ENCODE measurements at regions not wholly inside any gene's neighbourhood (a gene's known extent, or its start where the extent isn't known, plus 50 kb on each side); places are given as distances from the start of the nearest gene placed in this dataset.

DNA sequence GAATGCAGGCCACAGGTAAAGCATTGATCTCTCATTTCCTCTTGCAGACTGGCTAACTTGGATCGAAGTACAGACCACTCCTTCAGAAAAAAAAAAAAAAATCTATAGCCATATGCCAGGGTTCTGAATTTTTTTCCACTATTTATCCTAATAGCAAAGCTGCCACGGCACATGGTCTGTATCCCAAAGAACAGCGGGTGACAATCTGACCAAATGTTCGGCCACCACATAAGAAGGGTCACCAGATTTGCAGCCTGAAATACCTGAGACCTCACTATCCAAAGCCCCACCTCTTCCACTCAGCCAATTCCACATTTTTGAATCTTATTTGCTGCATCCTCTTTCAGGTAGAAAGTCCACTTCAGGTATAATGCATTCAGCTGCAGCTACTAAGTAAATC is 55.6 kb upstream of the RGS7 start:
- 85 to 90% (median 87%) methylated on average over 4 of the region's 4 CpGs for WGBS, 3 donors
- H3K4me3 ChIP-seq: no peak overlapping the region
- intact Hi-C loops (cut with DNase I): no loop called here
- TF ChIP-seq POLR2A (IDR thresholded peaks at IDR 0.05) (no peak), EP300 (IDR thresholded peaks at IDR 0.05) (no peak)
- TF ChIP-seq, protein P1, sequence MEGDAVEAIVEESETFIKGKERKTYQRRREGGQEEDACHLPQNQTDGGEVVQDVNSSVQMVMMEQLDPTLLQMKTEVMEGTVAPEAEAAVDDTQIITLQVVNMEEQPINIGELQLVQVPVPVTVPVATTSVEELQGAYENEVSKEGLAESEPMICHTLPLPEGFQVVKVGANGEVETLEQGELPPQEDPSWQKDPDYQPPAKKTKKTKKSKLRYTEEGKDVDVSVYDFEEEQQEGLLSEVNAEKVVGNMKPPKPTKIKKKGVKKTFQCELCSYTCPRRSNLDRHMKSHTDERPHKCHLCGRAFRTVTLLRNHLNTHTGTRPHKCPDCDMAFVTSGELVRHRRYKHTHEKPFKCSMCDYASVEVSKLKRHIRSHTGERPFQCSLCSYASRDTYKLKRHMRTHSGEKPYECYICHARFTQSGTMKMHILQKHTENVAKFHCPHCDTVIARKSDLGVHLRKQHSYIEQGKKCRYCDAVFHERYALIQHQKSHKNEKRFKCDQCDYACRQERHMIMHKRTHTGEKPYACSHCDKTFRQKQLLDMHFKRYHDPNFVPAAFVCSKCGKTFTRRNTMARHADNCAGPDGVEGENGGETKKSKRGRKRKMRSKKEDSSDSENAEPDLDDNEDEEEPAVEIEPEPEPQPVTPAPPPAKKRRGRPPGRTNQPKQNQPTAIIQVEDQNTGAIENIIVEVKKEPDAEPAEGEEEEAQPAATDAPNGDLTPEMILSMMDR (IDR thresholded peaks at IDR 0.05): no peak
- no peak for DNase-seq
- no peaks in the 10 kb centered on the region for H3K4me1 ChIP-seq (ENCODE audit: insufficient read depth)
- no peak overlapping the region for H3K27ac ChIP-seq
- H3K36me3 ChIP-seq: no peaks in the 10 kb centered on the region
- H3K27me3 ChIP-seq: no peaks in the 10 kb centered on the region
- H3K9me3 ChIP-seq: no peaks in the 10 kb centered on the region

DNA sequence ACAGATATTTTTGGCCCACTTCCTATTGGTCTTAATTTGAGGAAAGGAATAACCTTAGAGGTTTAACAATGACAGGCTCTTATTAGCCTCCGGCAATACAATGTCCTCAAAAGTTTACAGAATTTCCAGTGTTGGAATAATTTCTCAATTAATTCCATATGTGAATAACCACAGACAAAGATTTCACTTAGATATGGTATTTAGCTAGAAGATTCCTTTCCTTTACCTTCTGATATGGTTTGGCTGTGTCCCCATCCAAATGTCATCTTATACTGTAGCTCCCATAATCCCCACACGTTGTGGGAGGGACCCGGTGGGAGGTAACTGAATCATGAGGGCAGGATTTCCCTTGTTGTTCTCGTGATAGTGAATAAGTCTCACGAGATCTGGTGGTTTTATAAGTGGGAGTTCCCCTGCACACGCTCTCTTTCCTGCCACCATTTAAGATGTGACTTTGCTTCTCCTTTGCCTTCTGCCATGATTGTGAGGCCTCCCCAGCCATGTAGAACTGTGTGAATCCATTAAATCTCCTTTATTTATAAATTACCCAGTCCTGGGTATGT is 54.9 kb upstream of the RGS7 start:
- intact Hi-C loops (cut with DNase I): no loop called here
- H3K4me1 ChIP-seq (ENCODE audit: insufficient read depth): no peaks in the 10 kb centered on the region

DNA sequence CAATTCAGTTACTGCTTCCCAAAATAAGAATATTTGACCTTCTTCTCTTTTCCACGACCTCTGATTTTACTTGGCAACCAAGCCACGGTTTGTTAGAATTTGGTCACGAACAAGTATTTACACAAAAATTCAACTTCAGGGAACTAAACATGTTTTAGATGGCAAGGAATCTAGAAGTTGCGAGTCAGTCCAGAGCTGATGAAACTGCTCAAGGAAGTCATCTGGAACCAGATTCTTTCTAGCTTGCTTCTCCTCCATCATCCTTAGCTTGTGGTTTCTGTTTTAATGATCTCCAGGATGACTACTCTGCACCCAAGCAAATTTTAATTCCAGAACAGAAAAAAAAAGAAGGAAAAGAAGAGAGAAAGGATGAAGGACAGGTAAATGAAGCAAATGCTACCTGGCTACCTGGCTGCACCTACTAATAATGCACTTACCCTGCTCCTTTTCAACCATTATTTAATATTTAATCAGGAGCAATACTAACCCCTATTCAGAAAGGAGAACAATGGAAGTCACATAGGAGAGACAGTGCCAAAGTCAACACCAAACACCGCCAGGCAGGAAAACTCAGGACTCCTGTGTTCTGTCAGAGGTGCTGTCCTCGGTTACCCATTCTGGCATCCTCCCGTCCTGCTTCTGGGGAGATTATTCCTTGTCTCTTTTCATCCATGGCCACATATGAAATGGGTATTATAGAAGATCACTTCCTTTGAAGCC is 54.2 kb upstream of the RGS7 start:
- Histone ChIP-seq H3K4me1 (ENCODE audit: insufficient read depth) (no peaks in the 10 kb centered on the region), H3K27me3 (no peaks in the 10 kb centered on the region), H3K4me3 (no peak overlapping the region), H3K27ac (no peak overlapping the region), H3K36me3 (no peaks in the 10 kb centered on the region), H3K9me3 (no peaks in the 10 kb centered on the region)
- DNase-seq: no peak
- TF ChIP-seq, protein P1 (IDR thresholded peaks at IDR 0.05): no peak
- TF ChIP-seq EP300 (IDR thresholded peaks at IDR 0.05): no peak
- TF ChIP-seq POLR2A (IDR thresholded peaks at IDR 0.05): no peak
- 63 to 76% (median 75%) methylated on average over 7 of the region's 7 CpGs for whole genome bisulfite sequencing, 3 donors
- intact Hi-C loops (cut with DNase I): no loop called here

More for the DNA sequence above, 54.9 kb upstream of the RGS7 start:
- WGBS, 3 donors: 68 to 73% (median 69%) methylated on average over 6 of the region's 6 CpGs
- no peak overlapping the region for H3K27ac ChIP-seq
- H3K4me3 ChIP-seq: no peak overlapping the region
- H3K27me3 ChIP-seq: no peaks in the 10 kb centered on the region
- TF ChIP-seq, protein P1 (IDR thresholded peaks at IDR 0.05): no peak
- no peak for TF ChIP-seq POLR2A (IDR thresholded peaks at IDR 0.05)
- TF ChIP-seq EP300 (IDR thresholded peaks at IDR 0.05): no peak
- no peaks in the 10 kb centered on the region for H3K36me3 ChIP-seq
- DNase-seq: no peak
- no peaks in the 10 kb centered on the region for H3K9me3 ChIP-seq

DNA sequence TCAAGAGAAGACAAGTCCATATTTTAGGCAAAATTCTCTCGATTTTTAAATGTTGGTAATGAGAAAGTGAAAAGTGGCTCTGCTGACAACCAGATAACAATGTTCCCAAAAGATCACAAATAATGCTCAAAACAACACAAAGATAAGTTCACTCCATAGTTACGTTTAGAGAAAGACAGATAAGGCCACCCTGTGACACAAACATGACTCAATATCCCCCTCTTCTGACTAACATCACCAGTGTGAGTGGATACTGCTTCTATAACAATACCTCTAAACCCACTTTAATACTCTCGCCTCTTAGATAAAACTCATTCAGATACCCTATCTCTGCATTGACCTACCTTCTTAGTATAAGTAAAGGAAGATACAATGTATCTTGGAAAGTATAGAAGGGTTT is 51.2 kb upstream of the RGS7 start:
- H3K27ac ChIP-seq: no peak overlapping the region
- no peaks in the 10 kb centered on the region for H3K4me1 ChIP-seq (ENCODE audit: insufficient read depth)
- no peak for DNase-seq
- intact Hi-C loops (cut with DNase I): no loop called here
- WGBS, 3 donors: 38 to 45% (median 38%) methylated on average over 3 of the region's 3 CpGs
- H3K9me3 ChIP-seq: no peaks in the 10 kb centered on the region
- TF ChIP-seq EP300 (IDR thresholded peaks at IDR 0.05): no peak
- no peak for TF ChIP-seq POLR2A (IDR thresholded peaks at IDR 0.05)
- TF ChIP-seq, protein P1 (IDR thresholded peaks at IDR 0.05): no peak
- H3K27me3 ChIP-seq: no peaks in the 10 kb centered on the region
- H3K4me3 ChIP-seq: no peak overlapping the region
- no peaks in the 10 kb centered on the region for H3K36me3 ChIP-seq
